GM21737 (cell line): ENCODE measurements at regions not wholly inside any gene's neighbourhood (a gene's known extent, or its start where the extent isn't known, plus 50 kb on each side); places are given as distances from the start of the nearest gene placed in this dataset.
"Not testable (repeated sequence)": the region's sequence is repeated elsewhere in the genome, so short reads cannot be mapped to it uniquely, and the experiment has no call there.

Source experiments
- ATAC-seq: cut with Tn5 transposase; IDR thresholded peaks from one replicate; pipeline ENCODE4 v1.9.1; 2021; ENCODE audit warnings: mild to moderate bottlenecking, moderate library complexity; ENCODE audit not compliant: unreplicated experiment

GRCh38 chr16:22651111-22651817 lies 140.6 kb downstream of the NPIPB5 start:
- ATAC-seq = not testable (repeated sequence)

GRCh38 chr16:22652463-22652845 lies 141.8 kb downstream of the NPIPB5 start:
- ATAC-seq = no peak

- ATAC-seq = no peak
Observed at GRCh38 chr16:22653876-22654275, 143.2 kb downstream of the NPIPB5 start.

GRCh38 chr16:22656573-22656972 lies 145.9 kb downstream of the NPIPB5 start:
- not testable (repeated sequence) for ATAC-seq

GRCh38 chr16:22659933-22660332 lies 149.2 kb downstream of the NPIPB5 start:
- ATAC-seq = no peak

GRCh38 chr16:22660441-22661160 lies 149.9 kb downstream of the NPIPB5 start:
- no peak for ATAC-seq

- ATAC-seq = no peak
Observed at GRCh38 chr16:22661161-22661647, 150.5 kb downstream of the NPIPB5 start.

- not testable (repeated sequence) for ATAC-seq
Observed at GRCh38 chr16:22662958-22663357, 151.0 kb upstream of the HS3ST2 start.

GRCh38 chr16:22663389-22664064 lies 150.4 kb upstream of the HS3ST2 start:
- no peak for ATAC-seq

- no peak for ATAC-seq
Observed at GRCh38 chr16:22664132-22664531, 149.8 kb upstream of the HS3ST2 start.

GRCh38 chr16:22664561-22664997 lies 149.4 kb upstream of the HS3ST2 start:
- no peak for ATAC-seq

- no peak for ATAC-seq
Observed at GRCh38 chr16:22665048-22665797, 148.7 kb upstream of the HS3ST2 start.

GRCh38 chr16:22665803-22666202 lies 148.2 kb upstream of the HS3ST2 start:
- ATAC-seq = no peak

- ATAC-seq = no peak
Observed at GRCh38 chr16:22668318-22668717, 145.6 kb upstream of the HS3ST2 start.

GRCh38 chr16:22670044-22670536 lies 143.9 kb upstream of the HS3ST2 start:
- ATAC-seq = no peak

- ATAC-seq = no peak
Observed at GRCh38 chr16:22670551-22671041, 143.4 kb upstream of the HS3ST2 start.

GRCh38 chr16:22671301-22672076 lies 142.5 kb upstream of the HS3ST2 start:
- ATAC-seq = no peak

- no peak for ATAC-seq
Observed at GRCh38 chr16:22672830-22673210, 141.1 kb upstream of the HS3ST2 start.

GRCh38 chr16:22673421-22673831 lies 140.5 kb upstream of the HS3ST2 start:
- ATAC-seq = no peak

GRCh38 chr16:22674832-22675191 lies 139.2 kb upstream of the HS3ST2 start:
- ATAC-seq = no peak
